HG03175 (cell line): ENCODE measurements at regions not wholly inside any gene's neighbourhood (a gene's known extent, or its start where the extent isn't known, plus 50 kb on each side); places are given as distances from the start of the nearest gene placed in this dataset.

Experiments used
- ATAC-seq: cut with Tn5 transposase; IDR thresholded peaks from one replicate; pipeline ENCODE4 v1.9.1; 2021; ENCODE audit warnings: mild to moderate bottlenecking, moderate library complexity; ENCODE audit not compliant: unreplicated experiment

DNA sequence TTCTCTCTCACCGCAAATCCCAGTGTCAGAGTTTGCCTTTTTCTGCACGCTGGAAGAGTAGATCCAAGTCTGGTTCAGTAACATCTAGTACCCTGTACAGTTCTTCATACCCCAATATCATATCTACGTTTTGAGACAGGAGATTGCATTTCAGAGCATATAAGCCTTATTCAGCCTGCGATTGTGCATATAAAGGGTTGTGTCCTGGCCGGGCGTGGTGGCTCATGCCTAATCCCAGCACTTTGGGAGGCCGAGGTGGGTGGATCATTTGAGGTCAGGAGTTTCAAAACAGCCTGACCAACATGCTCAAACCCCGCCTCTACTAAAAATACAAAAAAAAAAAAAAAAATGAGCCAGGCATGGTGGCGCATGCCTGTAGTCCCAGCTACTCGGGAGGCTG, 104.9 kb downstream of the MTNR1B start:
- no peak for ATAC-seq

DNA sequence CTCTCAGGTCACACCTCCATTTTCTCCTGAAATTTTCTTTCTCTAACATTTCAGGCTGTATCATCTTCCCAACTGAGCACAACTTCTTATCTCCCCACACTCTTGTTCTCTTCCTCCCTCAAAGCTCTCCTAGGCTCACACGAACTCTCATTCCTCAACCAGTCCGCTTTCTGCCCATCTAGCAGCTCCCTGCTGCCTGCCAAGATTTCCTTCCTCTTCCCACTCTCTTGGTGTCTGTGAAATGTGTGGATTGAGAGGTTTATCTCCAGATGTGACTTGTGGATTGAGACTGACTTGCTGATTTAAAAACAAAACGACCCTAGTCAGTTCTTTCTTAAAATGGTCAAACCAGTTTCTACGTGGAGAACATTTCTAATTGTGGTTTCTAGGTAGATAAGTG, 106.3 kb downstream of the MTNR1B start:
- no peak for ATAC-seq

DNA sequence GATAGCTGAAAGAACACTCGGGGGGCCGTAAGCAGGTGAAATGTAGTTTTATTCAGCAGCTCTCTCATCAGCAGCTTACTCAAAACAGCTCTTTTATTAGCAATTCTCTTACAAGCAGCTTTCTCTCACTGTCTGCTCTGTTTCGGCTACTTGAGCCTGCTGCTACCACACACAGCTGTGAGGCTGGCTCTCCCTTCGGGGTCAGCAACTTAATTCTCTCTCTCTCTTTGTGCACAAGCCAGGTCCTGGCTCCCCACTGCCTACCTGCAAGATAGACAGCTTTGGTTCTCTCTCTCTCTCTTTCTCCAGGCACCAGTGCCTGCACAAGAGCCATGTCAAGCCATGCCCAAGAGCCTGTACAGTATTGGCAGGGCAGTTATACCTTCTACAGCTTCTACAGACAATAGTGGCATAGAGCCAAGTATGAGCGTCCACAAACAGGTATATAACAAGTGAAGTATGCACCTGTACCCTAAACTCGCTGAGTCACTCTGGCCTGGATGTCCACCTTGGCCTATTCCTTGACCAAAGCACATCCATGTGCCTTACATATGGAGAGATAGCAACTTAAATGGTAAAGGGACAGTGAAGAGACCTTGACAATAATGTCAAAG, 110.8 kb downstream of the MTNR1B start:
- no peak for ATAC-seq

DNA sequence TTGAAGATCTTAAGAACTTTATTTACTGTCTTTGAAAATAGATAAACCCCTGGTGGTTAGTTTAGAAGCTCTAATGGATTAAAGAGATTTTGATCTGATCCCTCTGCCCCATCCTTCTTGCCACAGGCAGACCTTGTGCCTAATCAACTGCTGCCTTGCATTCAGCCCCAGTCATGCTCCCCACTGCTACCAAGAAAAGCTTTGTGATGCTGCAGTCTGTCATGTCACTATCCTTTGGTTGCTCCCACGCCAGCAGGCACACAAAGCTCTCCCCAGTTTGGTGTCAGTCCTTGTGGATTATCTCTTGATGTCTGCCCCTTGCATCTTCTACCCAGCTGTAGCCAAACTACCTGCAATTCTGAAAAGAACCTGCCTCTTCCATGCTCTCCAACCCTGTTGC, 112.2 kb downstream of the MTNR1B start:
- ATAC-seq, result no peak

DNA sequence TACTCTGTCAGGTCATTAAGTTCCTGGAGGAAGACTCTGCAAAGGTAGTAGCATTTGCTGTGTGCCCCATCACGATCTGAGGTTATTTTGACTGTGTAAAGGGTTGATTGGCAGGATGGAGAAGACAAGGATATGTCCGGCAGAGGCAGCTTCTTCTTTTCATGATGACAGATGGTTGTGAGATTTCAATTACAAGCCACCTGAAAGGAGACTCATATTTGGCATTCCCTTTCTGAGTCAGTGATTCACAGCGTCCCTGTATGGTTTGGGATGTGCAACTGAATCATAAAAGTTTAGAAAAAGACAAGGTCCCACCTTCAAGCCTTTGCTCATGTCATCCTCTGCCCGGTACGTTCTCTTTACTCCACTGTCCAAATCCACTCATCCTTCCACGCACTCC, 113.4 kb downstream of the MTNR1B start:
- no peak for ATAC-seq

DNA sequence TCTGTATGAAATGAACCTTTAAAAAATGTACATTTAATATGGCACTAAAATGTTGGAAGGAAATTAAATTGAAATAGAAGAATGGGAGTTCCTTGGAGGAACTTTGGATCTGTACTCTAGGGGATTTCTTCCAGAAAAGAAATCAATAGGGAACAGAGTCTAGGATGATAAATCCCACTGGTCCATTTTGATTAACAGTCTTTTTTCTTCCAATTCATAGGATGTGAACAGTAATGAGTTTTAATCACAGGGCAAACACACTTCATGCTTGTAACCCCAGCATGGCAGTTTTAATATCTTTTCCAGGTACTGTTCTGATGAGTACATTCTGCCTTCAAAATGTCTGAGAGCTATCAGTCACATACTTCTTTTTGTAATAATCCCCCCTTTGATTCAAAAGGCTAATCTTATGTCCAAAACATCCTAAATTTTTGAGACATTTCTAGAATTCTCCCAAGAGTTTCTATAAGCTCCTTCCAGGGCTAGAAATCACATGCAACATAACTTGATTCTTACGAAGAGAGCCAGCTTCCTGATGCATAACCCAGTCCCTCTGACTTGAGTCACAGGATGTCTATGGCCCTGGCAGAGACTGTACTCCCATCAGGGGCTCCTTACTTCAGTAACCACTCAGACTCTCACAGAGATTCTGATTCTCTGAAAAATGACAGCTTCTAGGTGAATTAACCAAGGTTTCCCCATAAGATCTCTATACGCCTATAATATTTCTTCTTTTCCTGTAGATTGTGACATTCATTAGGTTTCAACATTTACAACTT, 112.9 kb downstream of the SLC36A4 start:
- ATAC-seq, result no peak

DNA sequence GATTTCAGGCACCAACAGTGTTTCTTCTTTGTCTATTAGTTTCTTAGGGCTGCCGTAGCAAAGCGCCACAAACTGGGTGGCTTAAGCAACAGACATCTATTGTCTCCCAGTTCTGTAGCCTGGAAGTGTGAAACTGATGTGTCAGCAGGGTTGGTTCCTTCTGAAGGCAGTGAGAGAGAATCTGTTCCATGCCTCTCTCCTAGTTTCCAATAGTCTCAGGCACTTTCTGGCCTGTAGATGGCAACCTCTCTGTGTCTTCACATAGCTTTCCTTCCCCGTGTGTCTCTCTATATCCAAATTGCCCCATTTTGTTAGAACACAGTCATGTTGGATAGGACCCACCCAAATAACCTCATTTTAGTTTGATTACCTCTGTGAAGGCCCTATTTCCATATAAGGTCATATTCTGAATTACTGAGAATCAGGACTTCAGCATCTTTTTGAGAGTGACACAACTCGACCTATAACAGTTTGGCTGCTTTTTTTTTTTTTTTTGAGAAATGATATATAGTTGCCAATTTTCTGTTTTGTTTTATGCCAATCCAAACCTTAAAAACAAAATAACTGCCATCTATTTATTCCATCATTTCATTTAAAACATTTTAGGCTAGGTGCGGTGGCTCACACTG, 108.2 kb downstream of the SLC36A4 start:
- ATAC-seq, result peak; percentile 65
